ENCODE measurements at regions not wholly inside any gene's neighbourhood (a gene's known extent, or its start where the extent isn't known, plus 50 kb on each side); places are given as distances from the start of the nearest gene placed in this dataset.

DNA sequence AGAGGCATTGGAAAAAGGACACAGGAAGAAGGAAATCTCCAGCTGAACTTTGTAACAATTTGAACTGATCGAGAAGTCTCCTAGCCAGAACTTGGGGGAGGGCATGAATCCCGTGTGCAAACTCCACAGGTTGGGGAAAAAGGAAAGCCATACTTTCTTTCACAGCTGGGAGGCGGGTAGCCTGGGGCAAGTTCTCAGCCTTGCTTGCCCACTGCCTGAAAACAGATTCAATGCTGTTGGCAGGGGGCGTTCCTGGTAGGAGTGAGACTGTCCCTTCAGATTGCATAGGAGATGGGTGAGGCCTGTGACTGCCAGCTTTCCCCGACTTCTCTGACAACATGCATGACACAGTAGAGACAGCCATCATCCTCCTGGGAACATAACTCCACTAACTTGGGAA lies 289.1 kb upstream of the PHF14 start:
- POLR2A ChIA-PET: no interaction called here
- H3K79me2 ChIP-seq (ENCODE audit: insufficient read depth, low read length): no peaks in the 10 kb centered on the region
- H3K9ac ChIP-seq (ENCODE audit: low read length): no peak overlapping the region
- intact Hi-C loops (cut with micrococcal nuclease): no loop called here
- ATAC-seq: no peak
- no peak overlapping the region for H2AFZ ChIP-seq (ENCODE audit: low read depth, low read length, poor library complexity, severe bottlenecking)
- TF ChIP-seq POLR2A (IDR thresholded peaks at IDR 0.05; ENCODE audit: borderline replicate concordance, extremely low read depth, insufficient read depth, insufficient read length): no peak
- no peak for TF ChIP-seq FOSL1 (IDR thresholded peaks at IDR 0.05; ENCODE audit: low read depth)
- TF ChIP-seq EZH2phosphoT487 (IDR thresholded peaks at IDR 0.05; ENCODE audit: borderline replicate concordance): no peak
- no peak for TF ChIP-seq CBX3 (IDR thresholded peaks at IDR 0.05; ENCODE audit: low read depth)
- TF ChIP-seq EZH2 (IDR thresholded peaks at IDR 0.05): no peak
- no peak for TF ChIP-seq SP1 (IDR thresholded peaks at IDR 0.05; ENCODE audit: low read depth)
- no peaks in the 10 kb centered on the region for H3K36me3 ChIP-seq (ENCODE audit: control insufficient read depth in 1 of 2, insufficient read depth in 2 of 2, low read length in 2 of 2)
- no peak for DNase-seq (ENCODE audit: low read depth, low spot score)
- no peaks in the 10 kb centered on the region for H3K9me2 ChIP-seq (ENCODE audit: insufficient read depth)
- H3K4me1 ChIP-seq (ENCODE audit: control insufficient read depth in 1 of 2, insufficient read depth in 2 of 2, low read length in 2 of 2): no peaks in the 10 kb centered on the region
- H3K4me2 ChIP-seq (ENCODE audit: low read length): no peak overlapping the region
- H3K27me3 ChIP-seq (ENCODE audit: insufficient read depth, low read length): no peaks in the 10 kb centered on the region
- no TSS peak for BruUV-seq (replicated peaks)
- RAD21 ChIA-PET (ENCODE audit: low non-redundant PET in 1 of 2, low total read pairs in 2 of 2, uncharacterized antibody in 2 of 2, unreplicated experiment in 2 of 2): no interaction called here
- H3K4me3 ChIP-seq (replicated peaks in 1 of 2; ENCODE audit: low read depth in 1 of 2, low read length in 2 of 2): no peak overlapping the region
- H4K20me1 ChIP-seq (ENCODE audit: insufficient read depth): no peaks in the 10 kb centered on the region
- no peak overlapping the region for H3K27ac ChIP-seq (ENCODE audit: low read depth, low read length)
- H3K9me3 ChIP-seq (ENCODE audit: control insufficient read depth in 1 of 2, insufficient read depth in 1 of 2, low read depth in 1 of 2, low read length in 2 of 2): no peaks in the 10 kb centered on the region
- CTCF ChIA-PET: no interaction called here

GRCh38 chr7:10685040-10685439 lies 288.6 kb upstream of the PHF14 start:
- Histone ChIP-seq H4K20me1 (ENCODE audit: insufficient read depth) (no peaks in the 10 kb centered on the region), H3K27me3 (ENCODE audit: insufficient read depth, low read length) (no peaks in the 10 kb centered on the region), H3K4me3 (replicated peaks in 1 of 2; ENCODE audit: low read depth in 1 of 2, low read length in 2 of 2) (no peak overlapping the region), H3K79me2 (ENCODE audit: insufficient read depth, low read length) (no peaks in the 10 kb centered on the region), H3K9me2 (ENCODE audit: insufficient read depth) (no peaks in the 10 kb centered on the region), H3K36me3 (ENCODE audit: control insufficient read depth in 1 of 2, insufficient read depth in 2 of 2, low read length in 2 of 2) (no peaks in the 10 kb centered on the region), H3K9me3 (ENCODE audit: control insufficient read depth in 1 of 2, insufficient read depth in 1 of 2, low read depth in 1 of 2, low read length in 2 of 2) (no peaks in the 10 kb centered on the region), H3K27ac (ENCODE audit: low read depth, low read length) (no peak overlapping the region), H3K9ac (ENCODE audit: low read length) (no peak overlapping the region), H3K4me1 (ENCODE audit: control insufficient read depth in 1 of 2, insufficient read depth in 2 of 2, low read length in 2 of 2) (no peaks in the 10 kb centered on the region), H3K4me2 (ENCODE audit: low read length) (no peak overlapping the region), H2AFZ (ENCODE audit: low read depth, low read length, poor library complexity, severe bottlenecking) (no peak overlapping the region)
- DNase-seq (ENCODE audit: low read depth, low spot score) (no peak), ATAC-seq (no peak)
- TF ChIP-seq CEBPB (IDR thresholded peaks at IDR 0.05; ENCODE audit: low read depth) (no peak), ELF1 (IDR thresholded peaks at IDR 0.05; ENCODE audit: borderline replicate concordance, low read depth) (no peak), EZH2 (IDR thresholded peaks at IDR 0.05) (no peak), SIN3A (IDR thresholded peaks at IDR 0.05; ENCODE audit: low read depth) (no peak), ZFX (IDR thresholded peaks at IDR 0.05) (no peak), YY1 (IDR thresholded peaks at IDR 0.05; ENCODE audit: extremely low read depth, insufficient replicate concordance, low read depth, low read length) (no peak)
- no TSS peak for BruUV-seq (replicated peaks)
- ChIA-PET CTCF (no interaction called here), POLR2A (no interaction called here), RAD21 (ENCODE audit: low non-redundant PET in 1 of 2, low total read pairs in 2 of 2, uncharacterized antibody in 2 of 2, unreplicated experiment in 2 of 2) (no interaction called here)
- intact Hi-C loops (cut with micrococcal nuclease): no loop called here
